HG02870 (cell line): ENCODE measurements at regions not wholly inside any gene's neighbourhood (a gene's known extent, or its start where the extent isn't known, plus 50 kb on each side); places are given as distances from the start of the nearest gene placed in this dataset.
"Not testable (repeated sequence)": the region's sequence is repeated elsewhere in the genome, so short reads cannot be mapped to it uniquely, and the experiment has no call there.

Source experiments
- ATAC-seq: cut with Tn5 transposase; IDR thresholded peaks from one replicate; pipeline ENCODE4 v1.9.1; 2021; ENCODE audit warnings: mild to moderate bottlenecking, moderate library complexity; ENCODE audit not compliant: unreplicated experiment

GRCh38 chr1:146729642-146730344 lies 208.3 kb upstream of the NBPF12 start:
- ATAC-seq, result not testable (repeated sequence)

GRCh38 chr1:146715054-146715453 lies 223.1 kb upstream of the NBPF12 start:
- not testable (repeated sequence) for ATAC-seq

- ATAC-seq, result not testable (repeated sequence)
Observed at GRCh38 chr1:146710838-146711521, 227.1 kb upstream of the NBPF12 start.

GRCh38 chr1:146709302-146709701 lies 228.8 kb upstream of the NBPF12 start:
- ATAC-seq, result not testable (repeated sequence)

GRCh38 chr1:146704162-146704724 lies 233.9 kb upstream of the NBPF12 start:
- not testable (repeated sequence) for ATAC-seq

GRCh38 chr1:146701320-146701719 lies 236.8 kb upstream of the NBPF12 start:
- ATAC-seq, result not testable (repeated sequence)

GRCh38 chr1:146695388-146695787 lies 242.7 kb upstream of the NBPF12 start:
- ATAC-seq, result not testable (repeated sequence)

- not testable (repeated sequence) for ATAC-seq
Observed at GRCh38 chr1:146691798-146692197, 246.3 kb upstream of the NBPF12 start.

- not testable (repeated sequence) for ATAC-seq
Observed at GRCh38 chr1:146688893-146689292, 249.2 kb upstream of the NBPF12 start.

- ATAC-seq, result not testable (repeated sequence)
Observed at GRCh38 chr1:146686777-146687366, 251.3 kb upstream of the NBPF12 start.

GRCh38 chr1:146683126-146683429 lies 255.0 kb upstream of the NBPF12 start:
- not testable (repeated sequence) for ATAC-seq

- not testable (repeated sequence) for ATAC-seq
Observed at GRCh38 chr1:146682227-146683125, 255.6 kb upstream of the NBPF12 start.

- not testable (repeated sequence) for ATAC-seq
Observed at GRCh38 chr1:146673729-146674299, 264.3 kb upstream of the NBPF12 start.

- ATAC-seq, result not testable (repeated sequence)
Observed at GRCh38 chr1:146672608-146673007, 265.5 kb upstream of the NBPF12 start.

GRCh38 chr1:146671588-146671987 lies 266.5 kb upstream of the NBPF12 start:
- ATAC-seq, result not testable (repeated sequence)

- ATAC-seq, result not testable (repeated sequence)
Observed at GRCh38 chr1:146670832-146671566, 267.1 kb upstream of the NBPF12 start.

- not testable (repeated sequence) for ATAC-seq
Observed at GRCh38 chr1:146666275-146666674, 271.8 kb upstream of the NBPF12 start.

GRCh38 chr1:146660242-146660641 lies 277.9 kb upstream of the NBPF12 start:
- not testable (repeated sequence) for ATAC-seq

GRCh38 chr1:146656356-146657060 lies 281.6 kb upstream of the NBPF12 start:
- ATAC-seq, result not testable (repeated sequence)
